Liver (tissue), 3 donors: ENCODE measurements at regions not wholly inside any gene's neighbourhood (a gene's known extent, or its start where the extent isn't known, plus 50 kb on each side); places are given as distances from the start of the nearest gene placed in this dataset.

Experiments used
- GABPA ChIP-seq, 2 donors: IDR thresholded peaks in 1 of 2; conservative IDR thresholded peaks in 1 of 2; 2 replicates each; pipeline ENCODE4 v1.6.1; 2016; ENCODE audit warnings: antibody characterized with exemption in 2 of 2, mild to moderate bottlenecking in 1 of 2, moderate library complexity in 1 of 2
- RAD21 ChIP-seq, 2 donors: IDR thresholded peaks; 2 replicates each; pipeline ENCODE4 v1.6.1; 2016; ENCODE audit warnings: antibody characterized with exemption in 2 of 2, mild to moderate bottlenecking in 2 of 2
- RXRA ChIP-seq, 2 donors: IDR thresholded peaks; 2 replicates each; pipeline ENCODE4 v1.6.1; 2017 to 2018; ENCODE audit warnings: antibody characterized with exemption in 2 of 2, mild to moderate bottlenecking in 1 of 2
- SP1 ChIP-seq: IDR thresholded peaks from 2 replicates; pipeline ENCODE4 v1.6.1; 2018; ENCODE audit warnings: antibody characterized with exemption, mild to moderate bottlenecking
- TF ChIP-seq, protein P1 (sequence below): IDR thresholded peaks from 2 replicates; pipeline ENCODE4 v1.6.1; 2016; ENCODE audit warnings: antibody characterized with exemption, mild to moderate bottlenecking
- TF ChIP-seq, protein P2 (sequence below): fragments of 150-350 bp; IDR thresholded peaks from 2 replicates; pipeline ENCODE4 v1.5.1; 2017; ENCODE audit warnings: improper control_type of control experiment, low read depth, low read length; ENCODE audit not compliant: missing input control
- TF ChIP-seq, protein P3 (sequence below): IDR thresholded peaks from 2 replicates; pipeline ENCODE4 v1.6.1; 2016; ENCODE audit warnings: antibody characterized with exemption
- TF ChIP-seq, protein P4 (sequence below): IDR thresholded peaks from 2 replicates; pipeline ENCODE4 v1.6.1; 2016; ENCODE audit warnings: antibody characterized with exemption
- donor health status: healthy.
- donor health status: healthy.

DNA sequence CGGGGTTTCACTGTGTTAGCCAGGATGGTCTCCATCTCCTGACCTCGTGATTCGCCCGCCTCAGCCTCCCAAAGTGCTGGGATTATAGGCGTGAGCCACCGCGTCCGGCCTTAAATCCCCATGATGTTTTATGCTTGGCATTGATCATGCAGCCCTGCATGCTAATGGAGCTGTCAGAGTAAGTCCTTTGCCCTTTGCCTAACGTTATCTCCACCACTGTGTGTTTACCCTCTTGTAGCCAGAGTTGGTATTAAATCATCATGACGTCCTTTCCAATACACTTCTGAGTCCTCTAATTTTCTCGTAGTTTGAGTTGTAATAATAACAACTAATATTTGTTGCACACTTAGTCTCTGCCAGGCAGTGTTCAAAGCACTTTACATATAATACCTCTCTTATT, 57.2 kb upstream of the ZFAND5 start:
- TF ChIP-seq, protein P1, sequence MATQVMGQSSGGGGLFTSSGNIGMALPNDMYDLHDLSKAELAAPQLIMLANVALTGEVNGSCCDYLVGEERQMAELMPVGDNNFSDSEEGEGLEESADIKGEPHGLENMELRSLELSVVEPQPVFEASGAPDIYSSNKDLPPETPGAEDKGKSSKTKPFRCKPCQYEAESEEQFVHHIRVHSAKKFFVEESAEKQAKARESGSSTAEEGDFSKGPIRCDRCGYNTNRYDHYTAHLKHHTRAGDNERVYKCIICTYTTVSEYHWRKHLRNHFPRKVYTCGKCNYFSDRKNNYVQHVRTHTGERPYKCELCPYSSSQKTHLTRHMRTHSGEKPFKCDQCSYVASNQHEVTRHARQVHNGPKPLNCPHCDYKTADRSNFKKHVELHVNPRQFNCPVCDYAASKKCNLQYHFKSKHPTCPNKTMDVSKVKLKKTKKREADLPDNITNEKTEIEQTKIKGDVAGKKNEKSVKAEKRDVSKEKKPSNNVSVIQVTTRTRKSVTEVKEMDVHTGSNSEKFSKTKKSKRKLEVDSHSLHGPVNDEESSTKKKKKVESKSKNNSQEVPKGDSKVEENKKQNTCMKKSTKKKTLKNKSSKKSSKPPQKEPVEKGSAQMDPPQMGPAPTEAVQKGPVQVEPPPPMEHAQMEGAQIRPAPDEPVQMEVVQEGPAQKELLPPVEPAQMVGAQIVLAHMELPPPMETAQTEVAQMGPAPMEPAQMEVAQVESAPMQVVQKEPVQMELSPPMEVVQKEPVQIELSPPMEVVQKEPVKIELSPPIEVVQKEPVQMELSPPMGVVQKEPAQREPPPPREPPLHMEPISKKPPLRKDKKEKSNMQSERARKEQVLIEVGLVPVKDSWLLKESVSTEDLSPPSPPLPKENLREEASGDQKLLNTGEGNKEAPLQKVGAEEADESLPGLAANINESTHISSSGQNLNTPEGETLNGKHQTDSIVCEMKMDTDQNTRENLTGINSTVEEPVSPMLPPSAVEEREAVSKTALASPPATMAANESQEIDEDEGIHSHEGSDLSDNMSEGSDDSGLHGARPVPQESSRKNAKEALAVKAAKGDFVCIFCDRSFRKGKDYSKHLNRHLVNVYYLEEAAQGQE = no peak
- TF ChIP-seq, protein P2, sequence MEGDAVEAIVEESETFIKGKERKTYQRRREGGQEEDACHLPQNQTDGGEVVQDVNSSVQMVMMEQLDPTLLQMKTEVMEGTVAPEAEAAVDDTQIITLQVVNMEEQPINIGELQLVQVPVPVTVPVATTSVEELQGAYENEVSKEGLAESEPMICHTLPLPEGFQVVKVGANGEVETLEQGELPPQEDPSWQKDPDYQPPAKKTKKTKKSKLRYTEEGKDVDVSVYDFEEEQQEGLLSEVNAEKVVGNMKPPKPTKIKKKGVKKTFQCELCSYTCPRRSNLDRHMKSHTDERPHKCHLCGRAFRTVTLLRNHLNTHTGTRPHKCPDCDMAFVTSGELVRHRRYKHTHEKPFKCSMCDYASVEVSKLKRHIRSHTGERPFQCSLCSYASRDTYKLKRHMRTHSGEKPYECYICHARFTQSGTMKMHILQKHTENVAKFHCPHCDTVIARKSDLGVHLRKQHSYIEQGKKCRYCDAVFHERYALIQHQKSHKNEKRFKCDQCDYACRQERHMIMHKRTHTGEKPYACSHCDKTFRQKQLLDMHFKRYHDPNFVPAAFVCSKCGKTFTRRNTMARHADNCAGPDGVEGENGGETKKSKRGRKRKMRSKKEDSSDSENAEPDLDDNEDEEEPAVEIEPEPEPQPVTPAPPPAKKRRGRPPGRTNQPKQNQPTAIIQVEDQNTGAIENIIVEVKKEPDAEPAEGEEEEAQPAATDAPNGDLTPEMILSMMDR = no peak
- TF ChIP-seq, protein P3, sequence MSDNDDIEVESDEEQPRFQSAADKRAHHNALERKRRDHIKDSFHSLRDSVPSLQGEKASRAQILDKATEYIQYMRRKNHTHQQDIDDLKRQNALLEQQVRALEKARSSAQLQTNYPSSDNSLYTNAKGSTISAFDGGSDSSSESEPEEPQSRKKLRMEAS = no peak
- TF ChIP-seq RXRA (IDR thresholded peaks at IDR 0.05) (no peak), SP1 (no peak), RAD21 (IDR thresholded peaks at IDR 0.05) (no peak), GABPA (IDR thresholded peaks at IDR 0.05 in 1 of 2, conservative IDR thresholded peaks at IDR 0.05 in 1 of 2) (no peak)
- TF ChIP-seq, protein P4, sequence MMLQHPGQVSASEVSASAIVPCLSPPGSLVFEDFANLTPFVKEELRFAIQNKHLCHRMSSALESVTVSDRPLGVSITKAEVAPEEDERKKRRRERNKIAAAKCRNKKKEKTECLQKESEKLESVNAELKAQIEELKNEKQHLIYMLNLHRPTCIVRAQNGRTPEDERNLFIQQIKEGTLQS = no peak
